ENCODE measurements at regions not wholly inside any gene's neighbourhood (a gene's known extent, or its start where the extent isn't known, plus 50 kb on each side); places are given as distances from the start of the nearest gene placed in this dataset.

DNA sequence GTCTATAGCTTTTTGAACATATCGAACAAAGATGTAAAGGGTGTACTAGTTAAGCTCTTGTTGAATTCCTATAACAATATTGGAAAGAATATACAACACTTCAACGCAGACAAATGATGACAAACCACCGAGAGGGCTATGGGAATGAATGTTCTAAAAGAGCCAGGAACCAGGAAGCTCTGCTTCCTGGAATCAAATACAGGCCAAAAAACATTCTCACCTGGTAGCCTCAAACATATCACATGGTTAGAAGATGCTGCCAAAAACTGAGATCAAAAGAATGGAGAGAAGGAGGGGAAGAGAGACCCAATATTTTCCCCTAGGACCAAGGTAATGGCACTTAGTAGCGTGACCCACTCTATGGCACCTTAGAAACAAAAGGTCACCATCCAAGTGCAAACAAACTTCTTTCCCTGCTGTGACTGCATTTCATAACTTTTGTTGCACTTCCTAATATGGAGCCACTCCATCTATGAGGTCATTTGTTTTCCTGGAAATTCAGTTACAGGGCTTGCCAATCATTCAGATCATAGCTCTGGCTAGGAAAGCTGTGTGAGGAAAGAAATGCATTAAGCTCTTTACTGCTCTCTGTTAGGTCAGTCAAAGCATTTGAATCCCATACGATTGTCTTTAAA is 199.2 kb upstream of the NT5E start:
- Mint-ChIP-seq H3K4me1 (ENCODE audit: low read depth, unreplicated experiment) (peaks cover 3% of the 10 kb centered on the region), H3K27ac (ENCODE audit: unreplicated experiment) (no peak overlapping the region), H3K27me3 (ENCODE audit: low read depth, unreplicated experiment) (no peaks in the 10 kb centered on the region), H3K36me3 (ENCODE audit: low read depth, unreplicated experiment) (no peaks in the 10 kb centered on the region), H3K9me3 (ENCODE audit: unreplicated experiment) (peaks cover 3% of the 10 kb centered on the region), H3K4me3 (ENCODE audit: unreplicated experiment) (no peak overlapping the region)
- Histone ChIP-seq H4K20me1 (ENCODE audit: insufficient read depth, low read length) (no peaks in the 10 kb centered on the region), H3K4me3 (ENCODE audit: insufficient read depth, low read depth, low read length) (no peak overlapping the region), H3K4me1 (ENCODE audit: insufficient read depth, low read length) (no peaks in the 10 kb centered on the region), H3K9me3 (ENCODE audit: insufficient read depth, low read depth, low read length) (no peaks in the 10 kb centered on the region), H3K9ac (ENCODE audit: low read length) (no peak overlapping the region), H2AFZ (ENCODE audit: low read depth, low read length) (no peak overlapping the region), H3K4me2 (ENCODE audit: low read length) (no peak overlapping the region), H3K27ac (ENCODE audit: low read depth, low read length) (no peak overlapping the region), H3K36me3 (ENCODE audit: insufficient read depth, low read length) (no peaks in the 10 kb centered on the region), H3K79me2 (ENCODE audit: insufficient read depth, low read length) (no peaks in the 10 kb centered on the region), H3K27me3 (ENCODE audit: insufficient read depth, low read length) (no peaks in the 10 kb centered on the region)
- DNase-seq (ENCODE audit: low read depth) (no peak), FAIRE-seq (no peak)
- TF ChIP-seq EZH2 (IDR thresholded peaks at IDR 0.05; ENCODE audit: insufficient read depth, low read length) = no peak
- TF ChIP-seq, protein P1, sequence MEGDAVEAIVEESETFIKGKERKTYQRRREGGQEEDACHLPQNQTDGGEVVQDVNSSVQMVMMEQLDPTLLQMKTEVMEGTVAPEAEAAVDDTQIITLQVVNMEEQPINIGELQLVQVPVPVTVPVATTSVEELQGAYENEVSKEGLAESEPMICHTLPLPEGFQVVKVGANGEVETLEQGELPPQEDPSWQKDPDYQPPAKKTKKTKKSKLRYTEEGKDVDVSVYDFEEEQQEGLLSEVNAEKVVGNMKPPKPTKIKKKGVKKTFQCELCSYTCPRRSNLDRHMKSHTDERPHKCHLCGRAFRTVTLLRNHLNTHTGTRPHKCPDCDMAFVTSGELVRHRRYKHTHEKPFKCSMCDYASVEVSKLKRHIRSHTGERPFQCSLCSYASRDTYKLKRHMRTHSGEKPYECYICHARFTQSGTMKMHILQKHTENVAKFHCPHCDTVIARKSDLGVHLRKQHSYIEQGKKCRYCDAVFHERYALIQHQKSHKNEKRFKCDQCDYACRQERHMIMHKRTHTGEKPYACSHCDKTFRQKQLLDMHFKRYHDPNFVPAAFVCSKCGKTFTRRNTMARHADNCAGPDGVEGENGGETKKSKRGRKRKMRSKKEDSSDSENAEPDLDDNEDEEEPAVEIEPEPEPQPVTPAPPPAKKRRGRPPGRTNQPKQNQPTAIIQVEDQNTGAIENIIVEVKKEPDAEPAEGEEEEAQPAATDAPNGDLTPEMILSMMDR (IDR thresholded peaks at IDR 0.05; ENCODE audit: insufficient read depth, low read depth, low read length) = no peak

DNA sequence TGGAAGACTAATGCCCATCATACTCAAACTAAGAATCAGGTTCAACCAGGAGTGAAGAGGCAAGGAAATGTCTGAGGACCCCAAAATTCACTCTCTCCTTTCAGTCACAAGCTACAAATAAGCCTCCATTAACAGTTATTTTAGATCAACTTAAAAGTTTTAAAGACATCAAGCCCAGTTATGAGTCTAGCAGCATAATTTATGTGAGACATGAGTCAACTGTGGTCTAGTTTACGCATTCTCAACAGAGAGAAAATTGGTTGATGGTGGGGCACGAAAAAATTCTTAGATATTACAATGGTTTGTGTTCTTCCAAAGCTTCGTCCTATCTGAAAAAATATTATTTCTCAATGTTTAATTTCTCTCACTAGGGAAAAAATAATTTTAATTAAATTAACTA is 204.9 kb upstream of the NT5E start:
- H3K27ac ChIP-seq (ENCODE audit: low read depth, low read length) = no peak overlapping the region
- H3K4me3 ChIP-seq (ENCODE audit: insufficient read depth, low read depth, low read length) = no peak overlapping the region
- H4K20me1 ChIP-seq (ENCODE audit: insufficient read depth, low read length) = no peaks in the 10 kb centered on the region
- H3K36me3 Mint-ChIP-seq (ENCODE audit: low read depth, unreplicated experiment) = no peaks in the 10 kb centered on the region
- no peaks in the 10 kb centered on the region for H3K9me3 ChIP-seq (ENCODE audit: insufficient read depth, low read depth, low read length)
- TF ChIP-seq, protein P1 (IDR thresholded peaks at IDR 0.05; ENCODE audit: insufficient read depth, low read depth, low read length) = no peak
- TF ChIP-seq EZH2 (IDR thresholded peaks at IDR 0.05; ENCODE audit: insufficient read depth, low read length) = no peak
- DNase-seq (ENCODE audit: low read depth) (no peak), FAIRE-seq (no peak)
- H3K4me2 ChIP-seq (ENCODE audit: low read length) = no peak overlapping the region
- H3K27me3 Mint-ChIP-seq (ENCODE audit: low read depth, unreplicated experiment) = no peaks in the 10 kb centered on the region
- peaks cover 3% of the 10 kb centered on the region for H3K9me3 Mint-ChIP-seq (ENCODE audit: unreplicated experiment)
- H3K4me3 Mint-ChIP-seq (ENCODE audit: unreplicated experiment) = no peak overlapping the region
- no peaks in the 10 kb centered on the region for H3K79me2 ChIP-seq (ENCODE audit: insufficient read depth, low read length)
- no peak overlapping the region for H3K27ac Mint-ChIP-seq (ENCODE audit: unreplicated experiment)
- H3K4me1 ChIP-seq (ENCODE audit: insufficient read depth, low read length) = no peaks in the 10 kb centered on the region
- no peak overlapping the region for H3K9ac ChIP-seq (ENCODE audit: low read length)
- no peaks in the 10 kb centered on the region for H3K27me3 ChIP-seq (ENCODE audit: insufficient read depth, low read length)
- no peaks in the 10 kb centered on the region for H3K36me3 ChIP-seq (ENCODE audit: insufficient read depth, low read length)
- peaks cover 7% of the 10 kb centered on the region for H3K4me1 Mint-ChIP-seq (ENCODE audit: low read depth, unreplicated experiment)
- H2AFZ ChIP-seq (ENCODE audit: low read depth, low read length) = no peak overlapping the region

DNA sequence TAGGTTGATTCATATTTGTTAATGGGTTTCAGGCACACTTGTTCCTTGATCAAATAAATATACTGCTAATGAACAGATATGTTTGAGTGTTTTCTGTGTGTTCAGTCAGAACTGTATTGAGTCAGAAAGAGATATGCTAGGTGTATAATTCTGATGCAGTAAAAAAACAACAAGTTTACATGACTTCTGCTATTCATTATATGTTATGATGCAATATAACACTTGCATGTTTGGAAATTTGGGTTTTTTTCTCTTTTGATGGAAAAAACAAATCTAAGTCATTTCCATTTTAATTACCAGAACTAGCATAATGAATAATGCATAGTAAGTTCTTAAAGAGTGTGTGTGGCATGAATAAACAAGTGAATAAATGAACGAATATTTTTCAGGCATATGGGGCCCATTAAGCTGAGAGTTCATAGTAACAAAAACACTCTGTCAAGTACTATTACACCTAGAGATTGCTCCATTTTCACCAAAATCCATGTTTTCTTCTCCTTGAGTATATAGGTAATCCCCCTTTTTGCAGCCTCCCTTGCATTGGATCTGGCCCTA is 208.3 kb upstream of the NT5E start:
- Mint-ChIP-seq H3K9me3 (ENCODE audit: unreplicated experiment) (no peaks in the 10 kb centered on the region), H3K36me3 (ENCODE audit: low read depth, unreplicated experiment) (no peaks in the 10 kb centered on the region), H3K27me3 (ENCODE audit: low read depth, unreplicated experiment) (no peaks in the 10 kb centered on the region), H3K27ac (ENCODE audit: unreplicated experiment) (no peak overlapping the region), H3K4me3 (ENCODE audit: unreplicated experiment) (no peak overlapping the region), H3K4me1 (ENCODE audit: low read depth, unreplicated experiment) (peaks cover 7% of the 10 kb centered on the region)
- no peaks in the 10 kb centered on the region for H3K79me2 ChIP-seq (ENCODE audit: insufficient read depth, low read length)
- no peaks in the 10 kb centered on the region for H3K27me3 ChIP-seq (ENCODE audit: insufficient read depth, low read length)
- no peak for FAIRE-seq
- no peaks in the 10 kb centered on the region for H3K36me3 ChIP-seq (ENCODE audit: insufficient read depth, low read length)
- H2AFZ ChIP-seq (ENCODE audit: low read depth, low read length) = no peak overlapping the region
- no peaks in the 10 kb centered on the region for H3K9me3 ChIP-seq (ENCODE audit: insufficient read depth, low read depth, low read length)
- H3K4me3 ChIP-seq (ENCODE audit: insufficient read depth, low read depth, low read length) = no peak overlapping the region
- H3K4me2 ChIP-seq (ENCODE audit: low read length) = no peak overlapping the region
- no peak overlapping the region for H3K27ac ChIP-seq (ENCODE audit: low read depth, low read length)
- H3K9ac ChIP-seq (ENCODE audit: low read length) = no peak overlapping the region
- no peaks in the 10 kb centered on the region for H4K20me1 ChIP-seq (ENCODE audit: insufficient read depth, low read length)
- DNase-seq (ENCODE audit: low read depth) = no peak
- TF ChIP-seq EZH2 (IDR thresholded peaks at IDR 0.05; ENCODE audit: insufficient read depth, low read length) = no peak
- TF ChIP-seq, protein P1 (IDR thresholded peaks at IDR 0.05; ENCODE audit: insufficient read depth, low read depth, low read length) = no peak
- no peaks in the 10 kb centered on the region for H3K4me1 ChIP-seq (ENCODE audit: insufficient read depth, low read length)
